DOHH2 (cell line): ENCODE measurements at regions not wholly inside any gene's neighbourhood (a gene's known extent, or its start where the extent isn't known, plus 50 kb on each side); places are given as distances from the start of the nearest gene placed in this dataset.

Experiments
- CTCF ChIP-seq: fragments of 200-600 bp; sonication (generic); IDR thresholded peaks from one replicate; pipeline ENCODE4 v1.5.1; 2014; ENCODE audit warnings: antibody characterized with exemption, mild to moderate bottlenecking, low read depth, low read length; ENCODE audit not compliant: poor library complexity, severe bottlenecking
- EZH2phosphoT487 ChIP-seq: fragments of 200-600 bp; sonication (generic); IDR thresholded peaks from 2 replicates; pipeline ENCODE4 v1.6.1; 2017; ENCODE audit warnings: borderline replicate concordance, mild to moderate bottlenecking, antibody characterized with exemption, low read length, moderate library complexity, mixed read lengths

DNA sequence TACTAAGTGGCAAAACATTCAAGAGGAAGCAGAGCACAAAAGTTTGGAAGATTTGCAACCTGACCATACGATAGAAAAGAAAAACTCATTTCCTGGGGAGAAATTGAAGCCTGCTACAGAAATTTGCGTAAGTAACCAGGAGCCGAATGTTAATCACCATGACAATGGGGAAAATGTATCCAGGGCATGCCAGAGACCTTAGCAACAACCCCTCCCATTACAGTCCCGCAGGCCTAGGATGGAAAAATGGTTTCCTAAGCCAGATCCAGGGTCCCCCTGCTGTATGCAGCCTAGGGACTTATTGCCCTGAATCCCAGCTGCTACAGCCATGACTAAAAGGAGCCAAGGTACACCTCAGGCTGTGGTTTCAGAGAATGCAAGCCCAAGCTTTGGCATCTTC, 472.2 kb upstream of the KLHL4 start:
- TF ChIP-seq CTCF (no peak), EZH2phosphoT487 (no peak)
